Trophoblast cell (in vitro differentiated cells and primary cell): ENCODE measurements at regions not wholly inside any gene's neighbourhood (a gene's known extent, or its start where the extent isn't known, plus 50 kb on each side); places are given as distances from the start of the nearest gene placed in this dataset.

ENCODE experiments used
- DNase-seq, 2 donors: peaks; one replicate each; pipeline ENCODE4 v3.0.0-alpha.2; 2016
- H2AFZ ChIP-seq: 2 replicates; pipeline ENCODE4 v1.6.1; 2013; ENCODE audit warnings: low read length, moderate library complexity, mild to moderate bottlenecking; ENCODE audit not compliant: insufficient read depth, poor library complexity
- H2AK5ac ChIP-seq: 2 replicates; pipeline ENCODE4 v1.6.1; 2013; ENCODE audit warnings: mild to moderate bottlenecking, low read length
- H2BK120ac ChIP-seq: 2 replicates; pipeline ENCODE4 v1.6.1; 2013; ENCODE audit warnings: low read length, mild to moderate bottlenecking, moderate library complexity; ENCODE audit not compliant: insufficient read depth, poor library complexity
- H2BK12ac ChIP-seq: 2 replicates; pipeline ENCODE4 v1.6.1; 2013; ENCODE audit warnings: mild to moderate bottlenecking, low read length, moderate library complexity
- H2BK5ac ChIP-seq: 2 replicates; pipeline ENCODE4 v1.6.1; 2013; ENCODE audit warnings: low read length, low read depth, moderate library complexity, mild to moderate bottlenecking; ENCODE audit not compliant: poor library complexity
- H3K14ac ChIP-seq: 2 replicates; pipeline ENCODE4 v1.6.1; 2013; ENCODE audit warnings: mild to moderate bottlenecking, low read length
- H3K18ac ChIP-seq: 2 replicates; pipeline ENCODE4 v1.6.1; 2013; ENCODE audit warnings: mild to moderate bottlenecking, low read length
- H3K23ac ChIP-seq: 2 replicates; pipeline ENCODE4 v1.6.1; 2013; ENCODE audit warnings: low read length
- H3K27ac ChIP-seq: 2 replicates; pipeline ENCODE4 v1.5.1; 2013; ENCODE audit warnings: low read depth, mild to moderate bottlenecking, inconsistent platforms, low read length, moderate library complexity
- H3K27me3 ChIP-seq: 2 replicates; pipeline ENCODE4 v1.6.1; 2013; ENCODE audit warnings: inconsistent platforms, mild to moderate bottlenecking, low read length, moderate library complexity; ENCODE audit not compliant: insufficient read depth
- H3K36me3 ChIP-seq, 2 experiments: 1 replicate in 1 of 2; 2 replicates in 1 of 2; pipeline ENCODE4 v1.6.1; 2013; ENCODE audit warnings: low read length in 2 of 2, mild to moderate bottlenecking in 2 of 2, moderate library complexity in 1 of 2; ENCODE audit not compliant: insufficient read depth in 2 of 2, control insufficient read depth in 1 of 2
- H3K4ac ChIP-seq: 2 replicates; pipeline ENCODE4 v1.6.1; 2013; ENCODE audit warnings: low read depth, mild to moderate bottlenecking, low read length, moderate library complexity
- H3K4me1 ChIP-seq, 2 experiments: 1 replicate in 1 of 2; 2 replicates in 1 of 2; pipeline ENCODE4 v1.6.1; 2013; ENCODE audit warnings: low read length in 2 of 2, mild to moderate bottlenecking in 2 of 2, moderate library complexity in 1 of 2; ENCODE audit not compliant: insufficient read depth in 2 of 2, control insufficient read depth in 1 of 2
- H3K4me2 ChIP-seq: 2 replicates; pipeline ENCODE4 v1.6.1; 2013; ENCODE audit warnings: inconsistent platforms, mild to moderate bottlenecking, low read length, moderate library complexity
- H3K4me3 ChIP-seq: 2 replicates; pipeline ENCODE4 v1.5.1; 2013; ENCODE audit warnings: mild to moderate bottlenecking, low read depth, low read length, inconsistent platforms
- H3K79me1 ChIP-seq: one replicate; pipeline ENCODE4 v1.6.1; 2013; ENCODE audit warnings: low read length
- H3K79me2 ChIP-seq: 2 replicates; pipeline ENCODE4 v1.6.1; 2013; ENCODE audit warnings: low read length, mild to moderate bottlenecking; ENCODE audit not compliant: control insufficient read depth, insufficient read depth, poor library complexity
- H3K9ac ChIP-seq: 2 replicates; pipeline ENCODE4 v1.6.1; 2013; ENCODE audit warnings: mild to moderate bottlenecking, low read length
- H3K9me3 ChIP-seq: 2 replicates; pipeline ENCODE4 v1.6.1; 2013; ENCODE audit warnings: low read depth, mild to moderate bottlenecking, control low read depth, inconsistent platforms, low read length; ENCODE audit not compliant: insufficient read depth
- H4K12ac ChIP-seq: 2 replicates; pipeline ENCODE4 v1.6.1; 2013; ENCODE audit warnings: low read depth, mild to moderate bottlenecking, low read length, moderate library complexity
- H4K8ac ChIP-seq: 2 replicates; pipeline ENCODE4 v1.6.1; 2013; ENCODE audit warnings: low read depth, mild to moderate bottlenecking, low read length, moderate library complexity
- H4K91ac ChIP-seq: one replicate; pipeline ENCODE4 v1.6.1; 2013; ENCODE audit warnings: low read depth, mild to moderate bottlenecking, low read length, moderate library complexity
- WGBS: extraction: QIAGEN DNeasy Blood & Tissue Kit; methylation state at CpG from one replicate; pipeline ENCODE4 v1.1.7; 2013; ENCODE audit warnings: missing lambda C conversion rate; ENCODE audit not compliant: insufficient read length, insufficient coverage; ENCODE audit errors: extremely low coverage; 5-methylcytosine and 5-hydroxymethylcytosine counted together

GRCh38 chr14:38074754-38075153 is 132.9 kb upstream of the SSTR1 start:
- no peak overlapping the region for H2BK12ac ChIP-seq
- no peaks in the 10 kb centered on the region for H3K79me1 ChIP-seq
- no peak overlapping the region for H2AFZ ChIP-seq
- H2BK5ac ChIP-seq: no peak overlapping the region
- no peak overlapping the region for H3K18ac ChIP-seq
- H3K79me2 ChIP-seq: no peaks in the 10 kb centered on the region
- no peak overlapping the region for H2BK120ac ChIP-seq
- H4K91ac ChIP-seq: no peak overlapping the region
- no peak overlapping the region for H3K4ac ChIP-seq
- no peak overlapping the region for H3K14ac ChIP-seq
- DNase-seq: no peak
- H3K36me3 ChIP-seq: no peaks in the 10 kb centered on the region
- H3K23ac ChIP-seq: no peak overlapping the region
- H3K27me3 ChIP-seq: no peaks in the 10 kb centered on the region
- WGBS: no CpG with 5 or more reads among the region's 2 CpGs
- H3K9ac ChIP-seq: no peak overlapping the region
- no peak overlapping the region for H4K8ac ChIP-seq
- no peak overlapping the region for H3K4me2 ChIP-seq
- no peak overlapping the region for H3K27ac ChIP-seq
- no peak overlapping the region for H2AK5ac ChIP-seq
- no peaks in the 10 kb centered on the region for H3K4me1 ChIP-seq
- H3K4me3 ChIP-seq: no peak overlapping the region
- no peak overlapping the region for H4K12ac ChIP-seq
- H3K9me3 ChIP-seq: no peaks in the 10 kb centered on the region

GRCh38 chr14:38078393-38078792 is 129.3 kb upstream of the SSTR1 start:
- DNase-seq: no peak

DNA sequence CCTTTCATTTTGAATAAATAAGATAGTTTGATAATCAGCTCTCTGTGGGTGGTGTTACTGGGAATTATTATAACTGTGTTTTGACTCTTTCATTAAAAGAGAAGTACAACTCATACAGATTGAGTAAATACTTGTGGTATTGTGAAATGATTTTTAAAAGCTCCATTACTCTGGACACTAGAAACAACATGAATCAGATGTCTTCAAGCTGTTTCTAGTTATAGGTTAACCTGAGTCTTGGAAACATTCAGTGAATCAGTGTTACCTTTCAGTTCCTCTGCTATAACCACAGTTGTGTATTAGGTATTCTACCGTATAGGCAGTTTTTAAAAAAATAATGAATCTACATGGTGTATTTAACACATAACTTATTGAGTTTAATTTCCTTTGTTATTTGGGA is 128.4 kb upstream of the SSTR1 start:
- no peak overlapping the region for H2BK12ac ChIP-seq
- H3K18ac ChIP-seq: no peak overlapping the region
- no peaks in the 10 kb centered on the region for H3K27me3 ChIP-seq
- no peak overlapping the region for H3K14ac ChIP-seq
- no peak overlapping the region for H4K8ac ChIP-seq
- no peaks in the 10 kb centered on the region for H3K9me3 ChIP-seq
- no peak overlapping the region for H3K27ac ChIP-seq
- H3K79me1 ChIP-seq: no peaks in the 10 kb centered on the region
- no peaks in the 10 kb centered on the region for H3K36me3 ChIP-seq
- no peaks in the 10 kb centered on the region for H3K79me2 ChIP-seq
- H3K4ac ChIP-seq: no peak overlapping the region
- no peak overlapping the region for H2BK120ac ChIP-seq
- no peak overlapping the region for H2BK5ac ChIP-seq
- H2AFZ ChIP-seq: no peak overlapping the region
- H2AK5ac ChIP-seq: no peak overlapping the region
- H3K23ac ChIP-seq: no peak overlapping the region
- no peak overlapping the region for H3K4me3 ChIP-seq
- H4K91ac ChIP-seq: no peak overlapping the region
- H3K4me2 ChIP-seq: no peak overlapping the region
- H3K9ac ChIP-seq: no peak overlapping the region
- no peak overlapping the region for H4K12ac ChIP-seq
- DNase-seq: no peak
- no CpG with 5 or more reads among the region's 1 CpG for WGBS
- peaks cover 0 to 4% of the 10 kb centered on the region in 2 experiments for H3K4me1 ChIP-seq

More at GRCh38 chr14:38078393-38078792, 129.3 kb upstream of the SSTR1 start:
- no peak overlapping the region for H4K12ac ChIP-seq
- H3K9ac ChIP-seq: no peak overlapping the region
- no peak overlapping the region for H2BK5ac ChIP-seq
- no CpG with 5 or more reads among the region's 3 CpGs for WGBS
- H2BK120ac ChIP-seq: no peak overlapping the region
- H3K36me3 ChIP-seq: no peaks in the 10 kb centered on the region
- no peak overlapping the region for H3K14ac ChIP-seq
- H3K4ac ChIP-seq: no peak overlapping the region
- no peak overlapping the region for H3K4me2 ChIP-seq
- H3K23ac ChIP-seq: no peak overlapping the region
- H3K18ac ChIP-seq: no peak overlapping the region
- H2AFZ ChIP-seq: no peak overlapping the region
- H3K9me3 ChIP-seq: no peaks in the 10 kb centered on the region
- H3K4me1 ChIP-seq: peaks cover 0 to 4% of the 10 kb centered on the region in 2 experiments
- H4K91ac ChIP-seq: no peak overlapping the region
- no peaks in the 10 kb centered on the region for H3K27me3 ChIP-seq
- no peaks in the 10 kb centered on the region for H3K79me2 ChIP-seq
- no peak overlapping the region for H3K4me3 ChIP-seq
- no peak overlapping the region for H4K8ac ChIP-seq
- H3K27ac ChIP-seq: no peak overlapping the region
- no peaks in the 10 kb centered on the region for H3K79me1 ChIP-seq
- no peak overlapping the region for H2BK12ac ChIP-seq
- H2AK5ac ChIP-seq: no peak overlapping the region

DNA sequence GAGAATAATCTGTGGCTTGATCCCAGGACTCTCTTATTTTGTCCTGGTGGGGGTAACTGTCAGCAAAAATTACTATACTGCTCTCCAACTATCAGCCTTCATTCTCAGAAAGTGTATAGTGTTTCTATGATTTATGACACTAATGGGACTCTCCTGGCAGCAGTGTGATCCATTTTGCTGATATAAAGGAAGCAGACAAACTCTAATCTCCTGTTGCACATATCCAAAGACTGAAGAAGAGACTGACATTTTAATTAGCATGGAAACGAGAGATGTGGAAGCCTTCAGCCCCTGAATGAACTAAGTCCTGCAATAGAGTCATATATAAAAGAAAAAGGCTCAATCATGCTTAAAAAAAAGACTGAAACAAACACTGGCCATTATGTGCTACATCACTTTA is 127.8 kb upstream of the SSTR1 start:
- Histone ChIP-seq H3K36me3 (no peaks in the 10 kb centered on the region), H3K4me2 (no peak overlapping the region), H4K91ac (no peak overlapping the region), H3K4ac (no peak overlapping the region), H4K12ac (no peak overlapping the region), H3K18ac (no peak overlapping the region), H3K4me1 (peaks cover 0 to 4% of the 10 kb centered on the region in 2 experiments), H2AK5ac (no peak overlapping the region), H4K8ac (no peak overlapping the region), H3K9ac (no peak overlapping the region), H3K4me3 (no peak overlapping the region), H3K23ac (no peak overlapping the region), H3K9me3 (no peaks in the 10 kb centered on the region), H2AFZ (no peak overlapping the region), H3K79me2 (no peaks in the 10 kb centered on the region), H2BK5ac (no peak overlapping the region), H3K79me1 (no peaks in the 10 kb centered on the region), H3K27me3 (no peaks in the 10 kb centered on the region), H2BK120ac (no peak overlapping the region), H3K27ac (no peak overlapping the region), H3K14ac (no peak overlapping the region), H2BK12ac (no peak overlapping the region)
- DNase-seq: no peak
- no CpG with 5 or more reads among the region's 1 CpG for WGBS
